RWPE1 (cell line): ENCODE measurements at regions not wholly inside any gene's neighbourhood (a gene's known extent, or its start where the extent isn't known, plus 50 kb on each side); places are given as distances from the start of the nearest gene placed in this dataset.
A peak's percentile ranks its signal among the peaks of the same experiment; 100 is the strongest.

Experiments
- CTCF ChIA-PET: fragments of 350-600 bp; sonication (Branson Sonifier 250); formaldehyde crosslinking; extraction: SDS; loops from one replicate; lab custom pipeline; 2021; lab: Yijun Ruan, JAX
- POLR2A ChIA-PET: fragments of 400-600 bp; formaldehyde crosslinking; extraction: SDS; loops from one replicate; lab custom pipeline; 2020; ENCODE audit warnings: antibody characterized with exemption; ENCODE audit not compliant: low non-redundant PET; lab: Yijun Ruan, JAX
- DNase-seq: peaks from one replicate; pipeline ENCODE4 v3.0.0; 2012; ENCODE audit warnings: low spot score
- H3K27ac ChIP-seq: fragments of 450-650 bp; 2 replicates; pipeline ENCODE4 v1.5.1; 2017
- TF ChIP-seq, protein P1 (sequence below): fragments of 450-650 bp; conservative IDR thresholded peaks from 2 replicates; pipeline ENCODE4 v1.5.1; 2017; ENCODE audit warnings: low read depth, mild to moderate bottlenecking

DNA sequence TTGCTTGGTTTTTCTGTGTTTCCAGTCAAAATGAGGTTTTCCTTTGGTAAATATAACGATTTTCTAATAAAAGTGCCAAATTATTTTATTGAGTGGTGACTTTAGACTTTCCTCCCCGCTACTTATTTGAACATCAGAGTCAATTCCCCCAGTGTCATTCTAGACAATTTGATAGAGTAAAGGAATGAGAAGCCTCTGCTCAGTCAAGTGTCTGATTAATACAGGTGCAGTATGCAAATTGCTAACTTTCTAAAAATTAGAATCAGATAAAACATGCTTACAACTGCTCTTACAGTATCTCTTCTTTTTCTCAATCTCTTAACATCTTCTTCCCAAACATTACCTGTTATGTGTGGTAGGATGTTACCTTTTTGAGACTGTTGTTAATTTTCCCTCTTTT lies 148.7 kb downstream of the CD83 start:
- no peak overlapping the region for H3K27ac ChIP-seq
- TF ChIP-seq, protein P1, sequence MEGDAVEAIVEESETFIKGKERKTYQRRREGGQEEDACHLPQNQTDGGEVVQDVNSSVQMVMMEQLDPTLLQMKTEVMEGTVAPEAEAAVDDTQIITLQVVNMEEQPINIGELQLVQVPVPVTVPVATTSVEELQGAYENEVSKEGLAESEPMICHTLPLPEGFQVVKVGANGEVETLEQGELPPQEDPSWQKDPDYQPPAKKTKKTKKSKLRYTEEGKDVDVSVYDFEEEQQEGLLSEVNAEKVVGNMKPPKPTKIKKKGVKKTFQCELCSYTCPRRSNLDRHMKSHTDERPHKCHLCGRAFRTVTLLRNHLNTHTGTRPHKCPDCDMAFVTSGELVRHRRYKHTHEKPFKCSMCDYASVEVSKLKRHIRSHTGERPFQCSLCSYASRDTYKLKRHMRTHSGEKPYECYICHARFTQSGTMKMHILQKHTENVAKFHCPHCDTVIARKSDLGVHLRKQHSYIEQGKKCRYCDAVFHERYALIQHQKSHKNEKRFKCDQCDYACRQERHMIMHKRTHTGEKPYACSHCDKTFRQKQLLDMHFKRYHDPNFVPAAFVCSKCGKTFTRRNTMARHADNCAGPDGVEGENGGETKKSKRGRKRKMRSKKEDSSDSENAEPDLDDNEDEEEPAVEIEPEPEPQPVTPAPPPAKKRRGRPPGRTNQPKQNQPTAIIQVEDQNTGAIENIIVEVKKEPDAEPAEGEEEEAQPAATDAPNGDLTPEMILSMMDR = no peak
- DNase-seq = no peak
- CTCF ChIA-PET = no interaction called here
- POLR2A ChIA-PET = no interaction called here

DNA sequence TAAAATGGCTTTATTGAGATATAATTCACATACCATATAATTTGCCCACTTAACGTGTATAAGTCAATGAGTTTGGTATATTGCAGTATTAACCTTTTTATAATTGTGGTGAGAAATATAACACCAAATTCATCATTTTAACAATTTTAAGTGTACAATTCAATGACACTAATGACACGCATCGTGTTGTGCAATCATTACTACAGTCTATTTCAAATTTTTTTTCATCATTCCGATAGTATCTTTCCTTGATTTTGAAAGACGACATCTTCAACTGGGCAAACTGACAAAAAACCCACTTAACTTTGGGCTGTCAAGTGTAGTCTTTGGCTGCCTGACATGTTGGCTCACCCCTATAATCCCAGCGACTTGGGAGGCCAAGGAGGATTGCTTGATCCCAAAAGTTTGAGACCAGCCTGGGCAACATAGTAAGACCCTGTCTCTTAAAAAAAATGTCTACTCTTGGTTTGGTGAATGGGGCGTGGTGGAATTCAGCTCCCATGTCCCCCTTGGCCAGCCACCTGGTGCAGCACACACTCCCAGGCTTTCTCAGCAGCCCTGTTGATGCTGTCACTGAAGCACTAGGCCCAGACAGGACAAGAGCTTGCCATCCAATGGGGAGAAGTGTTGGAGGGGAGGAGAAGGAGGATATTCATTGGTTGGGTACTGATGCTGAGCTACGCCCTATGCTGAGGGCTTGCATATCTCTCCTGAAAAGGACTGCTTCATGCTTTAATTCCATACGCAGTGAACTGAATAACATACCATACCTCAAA lies 150.5 kb downstream of the CD83 start:
- CTCF ChIA-PET = interaction anchor here (0.7 kb wide), 1 partner anchor 39 kb away, joined by 4 read pairs; no protein-coding TSS in a partner anchor
- POLR2A ChIA-PET = no interaction called here
- no peak for DNase-seq
- TF ChIP-seq, protein P1 = no peak
- H3K27ac ChIP-seq = no peak overlapping the region

DNA sequence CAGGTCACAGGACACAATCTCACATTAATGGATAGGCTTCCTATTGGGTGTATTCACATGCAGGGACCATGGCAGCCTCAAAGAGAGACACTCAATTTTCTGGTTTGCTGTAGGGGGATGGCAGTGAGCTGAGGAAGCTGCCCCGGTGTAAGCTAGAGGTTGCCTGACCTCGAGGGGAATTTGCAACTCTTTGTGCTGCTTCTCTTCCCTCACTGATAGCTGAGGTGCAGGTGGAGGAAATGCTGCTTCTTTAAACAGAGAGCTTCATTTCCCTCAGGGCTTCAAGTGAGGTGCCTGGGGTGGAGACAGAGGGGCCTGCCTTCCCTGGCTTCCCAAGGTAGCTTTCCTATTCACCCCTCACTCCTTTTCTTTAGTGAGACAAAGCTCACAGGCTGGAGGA lies 151.9 kb downstream of the CD83 start:
- no peak for DNase-seq
- TF ChIP-seq, protein P1 = no peak
- H3K27ac ChIP-seq = no peak overlapping the region
- CTCF ChIA-PET = no interaction called here
- POLR2A ChIA-PET = no interaction called here

DNA sequence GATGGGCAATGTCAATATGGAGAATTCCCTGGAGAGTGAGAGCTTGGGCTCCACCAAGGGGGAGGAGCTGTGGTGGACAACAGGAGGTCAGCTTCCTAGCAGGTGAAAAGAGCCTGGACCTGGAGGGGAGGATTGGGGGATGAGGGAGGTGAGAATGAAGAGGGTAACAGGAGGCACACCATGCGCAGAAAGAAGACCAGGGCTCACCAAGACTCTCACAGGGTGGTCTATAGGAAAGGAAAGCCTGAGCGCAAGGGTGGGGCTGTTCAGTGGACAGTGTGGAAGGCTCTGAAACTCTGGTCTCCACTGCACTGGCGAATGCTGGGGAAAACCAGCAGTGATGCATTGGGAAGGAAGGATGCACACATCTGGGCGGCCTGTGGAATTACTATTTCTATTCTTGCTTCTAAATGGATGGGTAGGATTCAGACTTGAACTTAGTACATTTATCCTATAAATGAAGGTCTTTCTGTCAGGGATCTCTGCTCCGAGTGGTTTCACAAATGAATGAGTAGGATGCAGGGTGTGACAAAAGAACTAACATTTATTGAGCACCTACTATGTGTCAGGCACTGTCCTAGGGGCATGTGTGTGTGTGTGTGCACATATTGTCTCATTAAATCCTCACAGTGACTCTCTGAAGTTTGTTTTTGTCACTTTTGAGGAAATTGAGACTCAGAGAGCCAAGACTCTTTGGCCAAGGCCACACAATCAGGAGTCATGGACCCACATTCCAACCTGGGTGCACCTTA lies 152.7 kb downstream of the CD83 start:
- DNase-seq = no peak
- peak overlapping the region; percentile 86 for H3K27ac ChIP-seq
- TF ChIP-seq, protein P1 = no peak
- ChIA-PET CTCF (interaction anchor here (0.6 kb wide), 1 partner anchor 99 kb away, joined by 3 read pairs; no protein-coding TSS in a partner anchor), POLR2A (interaction anchor here (0.6 kb wide), 2 partner anchors 20 to 1008 kb away, joined by 3 to 5 read pairs; no protein-coding TSS in a partner anchor)

DNA sequence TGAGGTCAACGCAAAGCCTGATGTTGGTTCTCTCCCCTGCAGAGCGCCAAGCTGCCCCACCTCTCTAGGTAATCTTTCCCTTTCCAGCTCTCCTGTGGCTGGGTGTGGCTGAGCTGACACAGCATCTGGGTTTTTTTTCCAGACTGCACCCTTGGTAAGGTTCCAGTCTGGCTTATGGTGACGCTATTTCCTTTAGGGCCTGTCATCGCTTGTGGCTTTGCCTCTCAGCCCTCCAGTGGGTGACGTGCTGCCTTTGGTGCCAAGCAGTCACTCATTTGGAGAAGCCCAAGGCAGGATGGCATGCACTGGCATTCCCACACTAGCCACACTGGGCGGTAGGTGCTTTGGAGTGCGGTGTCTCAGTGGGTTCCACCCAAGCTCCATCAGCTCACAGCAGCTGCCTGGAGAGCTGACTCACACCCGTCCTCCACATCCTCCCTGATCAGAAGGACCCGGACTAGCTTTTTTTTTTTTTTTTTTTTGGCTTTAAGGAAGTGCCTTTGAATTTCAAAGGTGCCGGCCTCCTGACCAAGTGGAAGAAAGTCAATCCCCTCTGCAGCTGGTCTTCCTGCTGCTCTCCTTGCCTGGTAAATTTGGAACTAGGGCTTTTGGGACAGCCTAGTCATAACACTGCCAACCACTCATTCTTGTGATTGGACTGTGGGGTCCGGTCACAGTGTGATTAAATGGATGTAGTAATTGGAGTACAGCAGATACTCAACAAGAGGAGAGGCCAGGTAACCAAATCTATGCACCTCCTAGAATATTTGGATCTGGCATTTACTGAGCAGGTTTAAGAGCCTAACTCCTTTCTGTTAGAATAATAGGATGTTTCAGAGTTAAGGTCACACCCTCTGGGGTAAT lies 153.6 kb downstream of the CD83 start:
- DNase-seq = peak; percentile 97
- ChIA-PET POLR2A (interaction anchor here (0.6 to 0.9 kb wide), 3 partner anchors 21 to 1007 kb away, joined by 3 to 5 read pairs (median 4); no protein-coding TSS in a partner anchor), CTCF (interaction anchor here (0.6 to 0.7 kb wide), 3 partner anchors 98 to 916 kb away, joined by 3 read pairs; no protein-coding TSS in a partner anchor)
- TF ChIP-seq, protein P1 = no peak; the same call in 1 of the 2 replicates
- peak overlapping the region; percentile 86 for H3K27ac ChIP-seq
